ENCODE measurements at regions not wholly inside any gene's neighbourhood (a gene's known extent, or its start where the extent isn't known, plus 50 kb on each side); places are given as distances from the start of the nearest gene placed in this dataset.
A peak's percentile ranks its signal among the peaks of the same experiment; 100 is the strongest.

GRCh38 chr1:86207323-86207722 is 50.8 kb upstream of the COL24A1 start:
- ATAC-seq (no peak), DNase-seq (ENCODE audit: low read depth, low spot score) (no peak)
- H3K4me1 ChIP-seq (ENCODE audit: control insufficient read depth in 1 of 2, insufficient read depth in 2 of 2, low read length in 2 of 2), result peaks cover 0 to 4% of the 10 kb centered on the region in 2 experiments; a peak in 1 of 4 replicates
- no peak overlapping the region for H3K27ac ChIP-seq (ENCODE audit: low read depth, low read length)
- no peaks in the 10 kb centered on the region for H3K9me2 ChIP-seq (ENCODE audit: insufficient read depth)
- H4K20me1 ChIP-seq (ENCODE audit: insufficient read depth), result no peaks in the 10 kb centered on the region
- H3K4me2 ChIP-seq (ENCODE audit: low read length), result peak overlapping the region; percentile 22; the same call in 1 of the 2 replicates
- intact Hi-C loops (cut with micrococcal nuclease), result no loop called here
- RAD21 ChIA-PET (ENCODE audit: low non-redundant PET in 1 of 2, low total read pairs in 2 of 2, uncharacterized antibody in 2 of 2, unreplicated experiment in 2 of 2), result no interaction called here
- no peak overlapping the region for H3K9ac ChIP-seq (ENCODE audit: low read length)
- no peaks in the 10 kb centered on the region for H3K27me3 ChIP-seq (ENCODE audit: insufficient read depth, low read length)
- POLR2A ChIA-PET, result no interaction called here
- no peaks in the 10 kb centered on the region for H3K79me2 ChIP-seq (ENCODE audit: insufficient read depth, low read length)
- H2AFZ ChIP-seq (ENCODE audit: low read depth, low read length, poor library complexity, severe bottlenecking), result no peak overlapping the region
- BruUV-seq (replicated peaks), result no TSS peak
- CTCF ChIA-PET, result no interaction called here
- no peaks in the 10 kb centered on the region for H3K9me3 ChIP-seq (ENCODE audit: control insufficient read depth in 1 of 2, insufficient read depth in 1 of 2, low read depth in 1 of 2, low read length in 2 of 2)
- TF ChIP-seq POLR2A (IDR thresholded peaks at IDR 0.05; ENCODE audit: borderline replicate concordance, extremely low read depth, insufficient read depth, insufficient read length) (no peak), POLR2AphosphoS5 (IDR thresholded peaks at IDR 0.05; ENCODE audit: low read depth, low read length) (no peak), MAX (IDR thresholded peaks at IDR 0.05) (no peak), ZFX (IDR thresholded peaks at IDR 0.05) (no peak), CTCF (IDR thresholded peaks at IDR 0.05 in 2 of 3, conservative IDR thresholded peaks at IDR 0.05 in 1 of 3; ENCODE audit: borderline replicate concordance in 1 of 3, insufficient read depth in 1 of 3, low read depth in 2 of 3, low read length in 2 of 3) (no peak), SP1 (IDR thresholded peaks at IDR 0.05; ENCODE audit: low read depth) (no peak), SIN3A (IDR thresholded peaks at IDR 0.05; ENCODE audit: low read depth) (no peak), ZBTB33 (IDR thresholded peaks at IDR 0.05; ENCODE audit: extremely low read depth, insufficient replicate concordance, low read length) (no peak), RAD21 (IDR thresholded peaks at IDR 0.05; ENCODE audit: low read depth) (no peak), YY1 (IDR thresholded peaks at IDR 0.05; ENCODE audit: extremely low read depth, insufficient replicate concordance, low read depth, low read length) (no peak), CBX3 (IDR thresholded peaks at IDR 0.05; ENCODE audit: low read depth) (no peak), CEBPB (IDR thresholded peaks at IDR 0.05; ENCODE audit: low read depth) (no peak), ZNF274 (IDR thresholded peaks at IDR 0.05; ENCODE audit: low read depth, low read length) (no peak), EZH2phosphoT487 (IDR thresholded peaks at IDR 0.05; ENCODE audit: borderline replicate concordance) (no peak), EGR1 (IDR thresholded peaks at IDR 0.05; ENCODE audit: low read depth) (no peak), ELF1 (IDR thresholded peaks at IDR 0.05; ENCODE audit: borderline replicate concordance, low read depth) (no peak), REST (IDR thresholded peaks at IDR 0.05; ENCODE audit: low read depth) (no peak), SRF (IDR thresholded peaks at IDR 0.05; ENCODE audit: low read depth) (no peak), ATF3 (IDR thresholded peaks at IDR 0.05) (no peak), JUND (IDR thresholded peaks at IDR 0.05) (no peak)
- H3K36me3 ChIP-seq (ENCODE audit: control insufficient read depth in 1 of 2, insufficient read depth in 2 of 2, low read length in 2 of 2), result no peaks in the 10 kb centered on the region
- no peak overlapping the region for H3K4me3 ChIP-seq (replicated peaks in 1 of 2; ENCODE audit: low read depth in 1 of 2, low read length in 2 of 2)

All from HCT116 (cell line).